BJ (cell line): ENCODE measurements at regions not wholly inside any gene's neighbourhood (a gene's known extent, or its start where the extent isn't known, plus 50 kb on each side); places are given as distances from the start of the nearest gene placed in this dataset.

ENCODE experiments used
- CTCF ChIA-PET: fragments of 350-600 bp; formaldehyde crosslinking; extraction: SDS; loops from one replicate; lab custom pipeline; 2021; ENCODE audit warnings: antibody characterized with exemption, inconsistent platforms; lab: Yijun Ruan, JAX
- POLR2A ChIA-PET: fragments of 300-600 bp; sonication (Branson Sonifier 250); formaldehyde crosslinking; extraction: SDS; loops from one replicate; lab custom pipeline; 2021; ENCODE audit warnings: antibody characterized with exemption; lab: Charles Lee
- DNase-seq: peaks from one replicate; pipeline ENCODE4 v3.0.0-alpha.2; 2011; ENCODE audit warnings: low read depth
- H3K27me3 ChIP-seq: 2 replicates; pipeline ENCODE4 v1.6.0; 2011; ENCODE audit warnings: low read length; ENCODE audit not compliant: control insufficient read depth, insufficient read depth
- H3K36me3 ChIP-seq: 2 replicates; pipeline ENCODE4 v1.5.1; 2011; ENCODE audit warnings: low read length; ENCODE audit not compliant: control insufficient read depth, insufficient read depth
- H3K4me3 ChIP-seq: 2 replicates; pipeline ENCODE4 v1.5.1; 2011; ENCODE audit warnings: low read depth, mild to moderate bottlenecking, control low read depth, low read length
- CTCF ChIP-seq: IDR thresholded peaks from 2 replicates; pipeline ENCODE4 v1.5.1; 2011; ENCODE audit warnings: low read depth, mild to moderate bottlenecking, control low read depth, inconsistent platforms, low read length, moderate library complexity; ENCODE audit not compliant: insufficient read depth

- POLR2A ChIA-PET, result no interaction called here
- Histone ChIP-seq H3K4me3 (no peak overlapping the region), H3K36me3 (no peaks in the 10 kb centered on the region), H3K27me3 (no peaks in the 10 kb centered on the region)
- CTCF ChIA-PET, result no interaction called here
- no peak for DNase-seq
- TF ChIP-seq CTCF, result no peak
Observed at GRCh38 chrX:4397471-4397870, 684.0 kb upstream of the PRKX start.

- ChIA-PET CTCF (no interaction called here), POLR2A (no interaction called here)
- no peaks in the 10 kb centered on the region for H3K27me3 ChIP-seq
- H3K4me3 ChIP-seq, result no peak overlapping the region
- H3K36me3 ChIP-seq, result no peaks in the 10 kb centered on the region
- no peak for DNase-seq
- TF ChIP-seq CTCF, result no peak
Observed at GRCh38 chrX:4382273-4382672, 668.8 kb upstream of the PRKX start.

GRCh38 chrX:4380710-4381109, 667.3 kb upstream of the PRKX start:
- no peak for TF ChIP-seq CTCF
- H3K4me3 ChIP-seq, result no peak overlapping the region
- H3K27me3 ChIP-seq, result no peaks in the 10 kb centered on the region
- POLR2A ChIA-PET, result no interaction called here
- CTCF ChIA-PET, result no interaction called here
- H3K36me3 ChIP-seq, result no peaks in the 10 kb centered on the region
- no peak for DNase-seq

GRCh38 chrX:4379071-4379470, 665.6 kb upstream of the PRKX start:
- TF ChIP-seq CTCF, result no peak
- DNase-seq, result no peak
- POLR2A ChIA-PET, result no interaction called here

GRCh38 chrX:4373791-4374190, 660.3 kb upstream of the PRKX start:
- no peak for TF ChIP-seq CTCF
- no peaks in the 10 kb centered on the region for H3K36me3 ChIP-seq
- no peak overlapping the region for H3K4me3 ChIP-seq
- ChIA-PET CTCF (no interaction called here), POLR2A (no interaction called here)
- DNase-seq, result no peak
- no peaks in the 10 kb centered on the region for H3K27me3 ChIP-seq

More at GRCh38 chrX:4379071-4379470, 665.6 kb upstream of the PRKX start:
- CTCF ChIA-PET, result no interaction called here
- no peaks in the 10 kb centered on the region for H3K36me3 ChIP-seq
- H3K27me3 ChIP-seq, result no peaks in the 10 kb centered on the region
- H3K4me3 ChIP-seq, result no peak overlapping the region
